HT-29 (cell line): ENCODE measurements at regions not wholly inside any gene's neighbourhood (a gene's known extent, or its start where the extent isn't known, plus 50 kb on each side); places are given as distances from the start of the nearest gene placed in this dataset.
"Not testable (repeated sequence)": the region's sequence is repeated elsewhere in the genome, so short reads cannot be mapped to it uniquely, and the experiment has no call there.

Experiments used
- DNase-seq: peaks from one replicate; pipeline ENCODE4 v3.0.0-alpha.2; 2015; ENCODE audit warnings: low spot score

DNA sequence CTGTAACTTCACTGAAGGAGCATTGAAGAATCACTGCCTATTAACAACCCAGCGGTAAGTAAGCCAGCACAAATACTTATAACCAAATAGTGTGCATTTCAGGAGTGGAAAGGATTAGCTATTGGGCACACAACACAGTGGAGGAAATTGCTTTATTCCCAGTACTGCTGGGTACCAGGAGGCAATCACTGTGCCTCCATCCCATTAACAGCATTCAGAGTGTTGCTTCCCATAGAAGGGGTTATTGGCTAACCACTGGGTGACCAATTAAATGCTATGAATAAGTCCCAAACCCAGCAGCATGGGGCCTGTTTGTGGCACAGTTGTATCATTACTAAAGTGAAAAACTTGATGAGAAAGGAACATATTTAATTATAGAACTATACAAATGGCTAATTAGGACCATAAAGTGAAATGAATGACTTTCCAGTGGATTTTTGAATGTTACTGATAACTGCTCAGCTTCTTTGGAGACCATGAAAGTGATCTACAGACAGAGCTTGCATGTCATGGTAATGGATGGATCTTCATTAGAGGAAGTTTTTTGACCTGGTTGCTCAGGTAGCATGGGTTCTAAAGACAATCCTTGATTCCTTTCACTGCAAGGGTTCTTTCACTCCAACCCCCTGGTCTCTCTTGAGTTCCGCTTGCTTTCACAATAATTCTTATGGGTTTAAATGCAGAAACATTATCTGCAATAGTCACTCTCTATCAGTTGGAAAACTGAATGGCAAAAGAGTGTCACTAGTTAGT, 413.3 kb upstream of the RORB start:
- no peak for DNase-seq

- not testable (repeated sequence) for DNase-seq
Measured at GRCh38 chr9:74085384-74086037, 411.6 kb upstream of the RORB start.

DNA sequence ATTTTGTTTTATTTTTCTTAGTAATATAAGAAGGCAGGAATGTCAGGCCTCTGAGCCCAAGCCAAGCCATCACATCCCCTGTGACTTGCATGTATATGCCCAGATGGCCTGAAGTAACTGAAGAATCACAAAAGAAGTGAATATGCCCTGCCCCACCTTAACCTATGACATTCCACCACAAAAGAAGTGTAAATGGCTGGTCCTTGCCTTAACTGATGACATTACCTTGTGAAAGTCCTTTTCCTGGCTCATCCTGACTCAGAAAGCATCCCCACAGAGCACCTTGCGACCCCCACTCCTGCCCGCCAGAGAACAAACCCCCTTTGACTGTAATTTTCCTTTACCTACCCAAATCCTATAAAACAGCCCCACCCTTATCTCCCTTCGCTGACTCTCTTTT, 406.2 kb upstream of the RORB start:
- not testable (repeated sequence) for DNase-seq

DNA sequence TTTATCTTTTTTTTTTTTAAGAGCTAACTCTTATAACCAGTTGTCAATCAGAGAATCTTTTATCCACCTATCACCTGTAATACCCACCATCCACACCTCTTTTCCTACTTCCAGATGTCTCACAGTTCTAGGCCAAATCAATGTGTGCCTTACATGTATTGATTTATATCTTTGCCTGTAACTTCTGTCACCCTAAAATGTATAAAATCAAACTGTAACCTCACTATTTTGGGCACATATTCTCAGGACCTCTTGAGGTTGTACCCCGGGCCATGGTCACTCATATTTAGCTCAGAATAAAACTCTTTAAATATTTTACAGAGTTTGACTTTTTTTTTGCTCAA, 404.7 kb upstream of the RORB start:
- DNase-seq = no peak

DNA sequence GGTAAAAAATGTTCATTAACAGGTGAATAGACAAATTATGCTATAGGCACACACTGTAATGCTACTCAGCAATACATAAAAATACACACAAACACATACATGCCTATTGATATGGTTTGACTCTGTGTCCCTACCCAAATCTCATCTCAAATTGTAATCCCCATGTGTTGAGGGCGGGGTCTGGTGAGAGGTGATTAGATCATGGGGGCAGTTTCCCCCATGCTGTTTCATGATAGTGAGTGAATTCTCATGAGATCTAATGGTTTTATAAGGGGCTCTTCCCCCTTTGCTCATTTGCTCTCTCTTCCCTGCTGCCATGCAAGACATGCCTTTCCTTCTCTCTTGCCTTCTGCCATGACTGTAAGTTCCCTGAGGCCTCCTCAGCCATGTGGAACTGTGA, 403.1 kb upstream of the RORB start:
- not testable (repeated sequence) for DNase-seq

DNA sequence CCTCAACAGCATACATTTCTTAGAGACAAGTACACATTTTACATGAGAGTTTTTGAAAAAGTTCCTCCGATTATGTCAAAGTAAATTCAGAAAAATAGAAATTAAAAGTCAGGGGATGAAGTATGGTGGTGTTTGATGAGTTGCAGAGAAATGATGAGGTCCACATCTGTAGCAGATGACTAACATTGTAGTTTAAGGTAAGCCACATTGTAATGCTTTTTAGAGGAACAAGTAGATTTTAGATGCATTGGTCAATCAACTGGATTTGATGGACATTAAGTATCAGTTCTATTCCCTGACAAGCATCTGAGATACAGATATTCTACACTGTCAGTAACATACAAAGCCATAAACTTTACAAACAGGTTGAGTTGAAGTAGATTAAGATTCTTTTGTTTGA, 402.4 kb upstream of the RORB start:
- DNase-seq = no peak

- DNase-seq = no peak
Measured at GRCh38 chr9:74095925-74096324, 401.2 kb upstream of the RORB start.

GRCh38 chr9:74096420-74096819, 400.7 kb upstream of the RORB start:
- no peak for DNase-seq

GRCh38 chr9:74100042-74100441, 397.1 kb upstream of the RORB start:
- no peak for DNase-seq

- not testable (repeated sequence) for DNase-seq
Measured at GRCh38 chr9:74102148-74102547, 395.0 kb upstream of the RORB start.

- DNase-seq = no peak
Measured at GRCh38 chr9:74102702-74103101, 394.4 kb upstream of the RORB start.

DNA sequence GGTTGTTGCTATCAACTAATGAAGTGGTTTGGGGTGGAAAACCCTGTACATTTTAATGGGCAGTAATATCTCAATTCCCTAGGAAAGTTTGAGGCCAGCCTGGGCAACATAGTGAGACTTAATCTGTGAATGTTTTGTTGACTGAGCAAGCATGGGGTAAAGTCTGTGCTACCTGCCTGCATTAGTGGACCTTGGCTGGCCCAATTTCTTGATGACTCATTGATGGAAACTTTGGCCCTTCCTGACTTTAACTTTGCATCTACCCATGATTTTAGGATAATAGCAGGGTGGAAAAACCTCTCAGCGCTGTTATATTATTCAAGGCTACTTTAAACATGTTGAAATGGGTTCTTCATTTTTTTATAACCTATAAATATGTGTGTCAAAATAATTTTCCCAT, 389.4 kb upstream of the RORB start:
- DNase-seq = no peak

GRCh38 chr9:74115976-74116375, 381.2 kb upstream of the RORB start:
- no peak for DNase-seq

DNA sequence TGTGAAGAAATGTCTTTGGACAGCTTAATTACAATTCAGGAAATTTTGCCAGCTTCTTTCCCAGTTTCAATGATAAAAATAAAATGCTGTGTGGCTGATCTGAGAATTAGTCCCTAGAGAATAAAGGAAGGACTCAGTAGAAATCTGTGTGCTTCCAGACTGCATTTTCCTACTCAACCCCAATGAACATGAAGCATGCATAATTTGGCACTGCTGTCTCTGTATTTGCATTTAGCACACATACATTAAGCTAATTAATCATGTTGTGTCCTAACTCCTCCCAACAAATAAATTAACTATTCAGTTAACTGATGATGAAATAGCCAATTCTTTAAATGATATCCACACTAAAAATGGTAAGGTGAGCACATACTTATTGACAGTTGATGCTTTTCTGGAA, 380.0 kb upstream of the RORB start:
- DNase-seq = no peak

DNA sequence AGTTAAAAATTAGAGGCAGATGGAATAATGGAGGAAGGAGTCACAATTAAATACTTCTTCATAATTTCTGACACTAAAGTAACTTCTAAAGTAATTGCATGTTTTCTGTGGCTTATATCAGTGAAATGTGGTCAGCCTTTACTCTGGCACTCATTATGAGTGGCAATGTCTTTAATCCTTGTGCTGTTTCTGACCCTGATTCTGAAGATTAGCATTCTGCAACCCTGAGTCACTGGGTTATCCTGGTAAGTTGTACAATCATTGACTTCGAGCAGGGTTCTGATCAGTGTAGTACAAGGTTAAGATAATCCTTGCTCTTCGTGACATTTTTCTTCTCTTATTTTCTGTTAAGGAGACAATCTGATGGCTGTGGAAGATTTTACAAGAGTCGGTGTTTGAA, 379.4 kb upstream of the RORB start:
- no peak for DNase-seq

- no peak for DNase-seq
Measured at GRCh38 chr9:74120061-74120460, 377.1 kb upstream of the RORB start.

DNA sequence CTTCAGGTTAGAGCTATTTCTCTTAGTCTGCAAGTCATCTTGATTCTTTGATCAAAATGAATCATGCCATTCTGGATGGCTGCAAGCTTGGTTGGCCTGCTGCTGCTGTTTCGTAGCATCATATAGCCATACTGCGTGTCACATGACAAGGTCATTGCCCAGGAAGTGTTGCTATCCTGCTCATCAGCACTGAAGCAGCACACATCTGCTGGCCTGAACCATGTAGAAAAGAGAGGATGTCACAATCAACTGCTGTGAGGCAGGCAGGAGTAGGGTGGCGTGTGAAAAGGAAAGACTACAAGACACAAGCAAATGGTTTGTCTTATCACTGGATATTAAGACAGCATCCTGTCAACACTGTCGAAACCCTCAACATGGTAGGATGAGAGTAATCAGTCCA, 376.7 kb upstream of the RORB start:
- DNase-seq = no peak

DNA sequence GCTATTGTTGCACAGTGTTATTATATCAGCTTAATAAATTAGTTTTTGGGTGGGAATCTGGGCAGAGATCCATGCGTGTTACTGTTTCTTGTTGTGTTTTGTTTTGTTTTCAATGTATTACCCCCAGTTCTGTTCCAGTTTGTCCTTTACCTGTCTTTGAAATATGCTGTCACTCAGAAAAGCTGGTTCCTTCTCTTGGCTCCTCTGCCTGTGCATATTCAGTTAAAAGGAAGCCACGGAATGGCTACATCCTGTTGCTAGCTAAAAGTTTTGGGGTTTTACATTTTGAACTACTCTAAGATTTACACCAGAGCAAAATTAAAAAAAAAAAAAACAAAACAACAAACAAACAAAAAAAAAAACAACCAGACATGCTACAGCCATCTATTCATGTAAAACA, 374.9 kb upstream of the RORB start:
- no peak for DNase-seq

DNA sequence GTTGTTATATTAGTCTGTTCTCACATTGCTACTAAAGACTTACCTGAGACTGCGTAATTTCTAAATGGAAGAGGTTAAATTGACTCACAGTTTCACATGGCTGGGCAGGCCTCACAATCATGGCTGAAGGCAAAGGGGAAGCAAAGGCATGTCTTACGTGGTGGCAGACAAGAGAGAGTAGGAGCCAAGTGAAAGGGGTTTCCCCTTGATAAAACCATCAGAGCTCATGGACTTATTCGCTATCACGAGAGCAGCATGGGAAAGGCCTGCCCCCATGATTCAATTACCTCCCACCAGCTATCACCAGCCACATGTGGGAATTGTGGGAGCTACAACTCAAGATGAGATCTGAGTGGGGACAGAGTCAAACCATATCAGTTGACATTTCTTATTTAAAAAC, 374.5 kb upstream of the RORB start:
- DNase-seq = no peak

DNA sequence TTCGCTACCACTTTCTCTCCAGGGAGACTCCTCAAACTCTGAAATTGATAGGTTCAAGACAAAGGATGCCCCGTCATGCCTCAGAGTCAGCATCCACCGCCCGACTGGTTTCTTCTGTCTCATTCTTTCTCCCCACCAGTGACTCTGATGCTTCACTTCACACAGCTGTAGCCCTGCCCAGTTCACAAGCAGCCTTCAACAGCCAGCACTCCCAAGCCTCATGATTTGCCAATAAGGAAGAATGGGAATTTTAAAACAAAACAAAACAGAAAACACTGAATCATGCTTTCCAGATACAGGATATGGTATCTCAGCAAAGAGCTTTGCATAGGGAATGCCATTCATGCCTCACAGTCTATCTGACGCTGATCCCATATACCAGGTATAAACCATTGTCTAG, 371.2 kb upstream of the RORB start:
- DNase-seq = no peak

GRCh38 chr9:74132986-74133385, 364.1 kb upstream of the RORB start:
- no peak for DNase-seq

DNA sequence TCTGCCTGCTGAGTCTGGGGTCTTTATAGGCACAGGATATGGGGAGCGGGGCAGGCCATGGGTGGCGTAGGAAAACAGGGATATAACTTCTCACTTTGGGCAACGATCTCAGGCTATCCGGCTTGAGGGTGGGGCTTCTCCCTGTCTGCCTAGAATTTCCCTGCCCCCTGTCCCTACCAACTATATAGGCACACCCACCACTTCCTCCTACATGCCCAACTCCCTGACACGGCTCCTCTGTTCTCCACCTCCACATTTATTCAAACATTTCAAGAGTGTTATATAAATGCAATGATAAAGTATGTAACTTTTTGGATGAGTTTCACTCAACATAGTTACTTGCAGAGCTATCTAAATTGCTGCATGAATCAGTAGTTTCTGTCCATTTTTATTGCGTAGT, 363.2 kb upstream of the RORB start:
- no peak for DNase-seq

GRCh38 chr9:74138182-74138581, 359.0 kb upstream of the RORB start:
- DNase-seq = no peak

GRCh38 chr9:74140141-74140540, 357.0 kb upstream of the RORB start:
- no peak for DNase-seq
